MM.1S (cell line): ENCODE measurements at regions not wholly inside any gene's neighbourhood (a gene's known extent, or its start where the extent isn't known, plus 50 kb on each side); places are given as distances from the start of the nearest gene placed in this dataset.

ENCODE experiments used
- DNase-seq: peaks from one replicate; pipeline ENCODE4 v3.0.0-alpha.2; 2015
- H2AFZ ChIP-seq: fragments of 300-600 bp; sonication (generic); 2 replicates; pipeline ENCODE4 v1.6.0; 2016; ENCODE audit warnings: antibody characterized with exemption, low read length
- H3F3A ChIP-seq: fragments of 300-600 bp; sonication (generic); 2 replicates; pipeline ENCODE4 v1.6.1; 2016; ENCODE audit warnings: mild to moderate bottlenecking, antibody characterized with exemption, low read length, moderate library complexity, mixed read lengths; ENCODE audit not compliant: insufficient read depth
- H3K27ac ChIP-seq: fragments of 300-600 bp; sonication (generic); 2 replicates; pipeline ENCODE4 v1.5.1; 2016; ENCODE audit warnings: mild to moderate bottlenecking, low read length
- H3K27me3 ChIP-seq: fragments of 300-600 bp; sonication (generic); replicated peaks from 2 replicates; pipeline ENCODE4 v1.6.0; 2016; ENCODE audit warnings: low read length; ENCODE audit not compliant: insufficient read depth
- H3K36me3 ChIP-seq: fragments of 300-600 bp; sonication (generic); replicated peaks from 2 replicates; pipeline ENCODE4 v1.6.1; 2016; ENCODE audit warnings: mild to moderate bottlenecking, low read length, mixed read lengths; ENCODE audit not compliant: insufficient read depth
- H3K4me1 ChIP-seq: fragments of 300-600 bp; sonication (generic); 2 replicates; pipeline ENCODE4 v1.6.1; 2016; ENCODE audit warnings: low read length, mixed read lengths
- H3K4me2 ChIP-seq: fragments of 300-600 bp; sonication (generic); 2 replicates; pipeline ENCODE4 v1.6.0; 2016; ENCODE audit warnings: low read depth, low read length
- H3K4me3 ChIP-seq: fragments of 300-600 bp; sonication (generic); 2 replicates; pipeline ENCODE4 v1.5.1; 2016; ENCODE audit warnings: low read length, mixed read lengths
- H3K79me2 ChIP-seq: fragments of 300-600 bp; sonication (generic); 2 replicates; pipeline ENCODE4 v1.6.1; 2016; ENCODE audit warnings: mixed run types, low read length, mixed read lengths
- H3K9ac ChIP-seq: fragments of 300-600 bp; sonication (generic); 2 replicates; pipeline ENCODE4 v1.6.1; 2016; ENCODE audit warnings: low read length, mixed read lengths
- H3K9me2 ChIP-seq: fragments of 300-600 bp; sonication (generic); replicated peaks from 2 replicates; pipeline ENCODE4 v1.6.1; 2016; ENCODE audit warnings: mild to moderate bottlenecking, low read length, mixed read lengths; ENCODE audit not compliant: insufficient read depth
- H3K9me3 ChIP-seq: fragments of 300-600 bp; sonication (generic); replicated peaks from 2 replicates; pipeline ENCODE4 v1.6.1; 2016; ENCODE audit warnings: mild to moderate bottlenecking, low read length, mixed read lengths; ENCODE audit not compliant: insufficient read depth
- H4K20me1 ChIP-seq: fragments of 300-600 bp; sonication (generic); 2 replicates; pipeline ENCODE4 v1.6.1; 2016; ENCODE audit warnings: mild to moderate bottlenecking, low read length, moderate library complexity, mixed read lengths; ENCODE audit not compliant: insufficient read depth
- CTCF ChIP-seq: fragments of 300-600 bp; sonication (generic); IDR thresholded peaks from 2 replicates; pipeline ENCODE4 v1.5.1; 2016; ENCODE audit warnings: antibody characterized with exemption, low read length, mixed read lengths
- EZH2 ChIP-seq: fragments of 300-600 bp; sonication (generic); optimal IDR thresholded peaks from 2 replicates; pipeline ENCODE3; 2017; ENCODE audit warnings: low read depth, mild to moderate bottlenecking, antibody characterized with exemption, low read length, mixed read lengths
- EZH2phosphoT487 ChIP-seq: fragments of 300-600 bp; sonication (generic); IDR thresholded peaks from 2 replicates; pipeline ENCODE4 v1.6.1; 2018; ENCODE audit warnings: antibody characterized with exemption, low read length

GRCh38 chr6:76472858-76473257, 400.4 kb upstream of the IMPG1 start:
- TF ChIP-seq EZH2phosphoT487 (no peak), EZH2 (no peak), CTCF (no peak)

GRCh38 chr6:76466286-76466685, 393.8 kb upstream of the IMPG1 start:
- Histone ChIP-seq H3K4me2 (no peak overlapping the region), H3K9ac (no peak overlapping the region), H2AFZ (no peak overlapping the region), H3K27ac (no peak overlapping the region), H3K9me2 (no peaks in the 10 kb centered on the region), H3K36me3 (no peaks in the 10 kb centered on the region), H3F3A (no peaks in the 10 kb centered on the region), H4K20me1 (no peaks in the 10 kb centered on the region), H3K4me1 (no peaks in the 10 kb centered on the region), H3K27me3 (no peaks in the 10 kb centered on the region), H3K4me3 (no peak overlapping the region), H3K9me3 (no peaks in the 10 kb centered on the region), H3K79me2 (no peaks in the 10 kb centered on the region)
- no peak for DNase-seq
- TF ChIP-seq EZH2: no peak
- TF ChIP-seq CTCF: no peak
- TF ChIP-seq EZH2phosphoT487: no peak

More at GRCh38 chr6:76472858-76473257, 400.4 kb upstream of the IMPG1 start:
- Histone ChIP-seq H3F3A (no peaks in the 10 kb centered on the region), H3K4me2 (no peak overlapping the region), H3K4me1 (no peaks in the 10 kb centered on the region), H3K9me3 (no peaks in the 10 kb centered on the region), H3K4me3 (no peak overlapping the region), H3K79me2 (no peaks in the 10 kb centered on the region), H4K20me1 (no peaks in the 10 kb centered on the region), H3K36me3 (no peaks in the 10 kb centered on the region), H3K9ac (no peak overlapping the region), H3K27ac (no peak overlapping the region), H2AFZ (no peak overlapping the region), H3K27me3 (no peaks in the 10 kb centered on the region), H3K9me2 (no peaks in the 10 kb centered on the region)
- no peak for DNase-seq

- H3K9me3 ChIP-seq: no peaks in the 10 kb centered on the region
- H3K4me1 ChIP-seq: no peaks in the 10 kb centered on the region
- no peaks in the 10 kb centered on the region for H3F3A ChIP-seq
- no peaks in the 10 kb centered on the region for H3K36me3 ChIP-seq
- DNase-seq: no peak
- H3K9me2 ChIP-seq: no peaks in the 10 kb centered on the region
- H3K4me2 ChIP-seq: no peak overlapping the region
- TF ChIP-seq CTCF (no peak), EZH2 (no peak), EZH2phosphoT487 (no peak)
- H4K20me1 ChIP-seq: no peaks in the 10 kb centered on the region
- no peaks in the 10 kb centered on the region for H3K27me3 ChIP-seq
- H2AFZ ChIP-seq: no peak overlapping the region
- H3K4me3 ChIP-seq: no peak overlapping the region
- no peak overlapping the region for H3K9ac ChIP-seq
- H3K79me2 ChIP-seq: no peaks in the 10 kb centered on the region
- no peak overlapping the region for H3K27ac ChIP-seq
Measured at GRCh38 chr6:76465410-76465809, 392.9 kb upstream of the IMPG1 start.
